HG03571 (cell line): ENCODE measurements at regions not wholly inside any gene's neighbourhood (a gene's known extent, or its start where the extent isn't known, plus 50 kb on each side); places are given as distances from the start of the nearest gene placed in this dataset.

ENCODE experiments used
- ATAC-seq: cut with Tn5 transposase; IDR thresholded peaks from one replicate; pipeline ENCODE4 v1.9.1; 2021; ENCODE audit not compliant: unreplicated experiment

DNA sequence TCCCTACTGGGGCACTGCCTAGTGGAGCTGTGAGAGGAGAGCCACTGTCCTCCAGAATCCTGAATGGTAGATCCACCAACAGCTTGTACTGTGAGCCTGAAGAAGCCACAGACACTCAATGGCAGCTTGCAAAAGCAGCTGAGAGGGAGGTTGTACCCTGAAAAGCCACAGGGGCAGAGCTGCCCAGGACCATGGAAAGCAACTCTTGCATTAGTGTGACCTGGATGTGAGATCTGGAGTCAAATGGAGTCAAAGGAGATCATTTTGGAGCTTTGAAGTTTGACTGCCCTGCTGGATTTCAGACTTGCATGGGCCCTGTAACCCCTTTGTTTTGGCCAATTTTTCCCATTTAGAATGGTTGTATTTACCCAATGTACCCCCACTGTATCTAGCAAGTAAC, 871.4 kb upstream of the PRMT6 start:
- ATAC-seq = no peak

DNA sequence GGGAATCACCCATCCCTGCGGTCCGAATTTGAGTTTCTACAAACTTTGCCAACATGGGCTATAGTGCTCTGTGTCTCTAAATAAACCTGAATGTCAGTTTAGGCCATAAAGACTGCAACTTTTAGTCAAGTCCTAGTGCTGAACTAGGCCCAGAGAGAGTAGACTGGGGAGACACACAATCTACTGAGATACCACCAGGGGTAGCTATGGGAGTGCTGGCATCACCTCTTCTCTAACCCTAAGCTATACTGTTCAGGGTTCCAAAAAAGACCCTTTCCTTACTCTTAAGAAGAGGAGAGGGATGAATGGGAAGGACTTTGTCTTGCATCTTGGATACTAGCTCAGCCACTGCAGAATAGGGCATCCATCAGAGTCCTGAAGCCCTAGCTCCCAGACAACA, 866.7 kb upstream of the PRMT6 start:
- ATAC-seq = no peak

DNA sequence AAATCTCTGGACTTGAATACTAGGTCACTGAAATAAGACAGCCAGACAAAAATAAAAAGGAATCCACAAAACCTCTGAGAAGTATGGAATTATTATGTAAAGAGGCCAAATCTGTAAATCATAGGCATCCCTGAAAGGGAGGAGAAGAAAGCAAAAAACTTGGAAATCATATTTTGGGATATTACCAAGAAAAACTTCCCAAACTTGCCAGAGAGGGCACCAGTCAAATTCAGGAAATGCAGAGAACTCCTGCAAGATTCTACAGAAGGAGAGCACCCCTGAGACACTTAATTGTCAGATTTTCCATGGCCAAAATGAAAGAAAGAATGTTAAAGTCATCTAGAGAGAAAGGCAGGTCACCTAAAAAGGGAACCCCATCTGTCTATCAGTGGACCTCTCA, 862.3 kb upstream of the PRMT6 start:
- ATAC-seq = no peak

DNA sequence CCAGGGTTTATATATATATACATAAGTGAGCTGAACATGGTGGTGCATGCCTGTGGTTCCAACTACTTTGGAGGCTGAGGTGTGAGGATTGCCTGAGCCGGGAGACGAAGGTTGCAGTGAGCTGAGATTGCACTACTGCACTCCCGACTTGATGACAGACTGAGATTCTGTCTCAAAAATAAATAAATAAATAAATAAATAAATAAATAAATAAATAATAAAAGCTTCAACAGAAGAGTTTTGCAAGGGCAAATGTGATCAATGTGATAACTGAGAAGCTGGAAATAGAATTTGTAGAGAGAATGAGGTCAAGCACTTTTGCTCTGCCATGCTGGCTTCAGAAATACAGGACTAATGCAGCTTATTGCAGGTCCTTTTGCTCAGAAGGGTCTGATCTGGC, 855.8 kb upstream of the PRMT6 start:
- ATAC-seq = no peak

DNA sequence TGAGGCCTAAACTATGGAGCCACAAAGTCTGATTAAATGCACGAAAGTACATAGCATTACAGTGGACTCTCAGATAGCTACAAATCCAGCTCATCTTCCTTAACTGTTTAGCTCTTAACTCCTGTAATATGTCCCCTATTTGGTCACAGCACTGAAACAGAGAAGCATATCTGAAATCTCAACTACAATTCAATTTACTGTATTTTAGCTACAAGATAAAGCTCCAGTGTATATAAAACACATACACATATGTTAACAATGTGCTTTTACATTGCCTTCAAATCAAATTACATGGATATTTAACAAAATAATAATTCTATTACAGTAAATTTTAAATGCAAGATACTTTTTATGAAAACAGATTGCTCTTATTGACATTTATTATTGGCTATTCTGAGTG, 849.3 kb upstream of the PRMT6 start:
- ATAC-seq = no peak

DNA sequence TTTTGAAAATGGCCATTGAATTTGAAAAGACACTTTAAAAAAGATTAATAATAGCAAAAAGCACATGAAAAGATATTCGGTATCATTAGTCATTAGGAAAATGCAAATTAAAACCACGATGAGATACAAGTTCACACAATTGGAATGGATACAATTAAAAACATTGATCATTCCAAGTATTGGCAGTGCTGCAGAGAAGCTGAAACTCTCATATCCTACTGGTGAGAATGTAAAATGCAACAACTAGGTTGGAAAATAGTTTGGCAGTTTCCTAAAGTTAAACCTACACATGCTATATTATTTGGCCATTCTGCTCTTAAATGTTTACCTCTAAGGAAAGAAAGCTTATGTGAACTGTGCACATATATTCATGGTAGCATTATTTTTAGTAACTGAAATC, 838.7 kb upstream of the PRMT6 start:
- no peak for ATAC-seq

DNA sequence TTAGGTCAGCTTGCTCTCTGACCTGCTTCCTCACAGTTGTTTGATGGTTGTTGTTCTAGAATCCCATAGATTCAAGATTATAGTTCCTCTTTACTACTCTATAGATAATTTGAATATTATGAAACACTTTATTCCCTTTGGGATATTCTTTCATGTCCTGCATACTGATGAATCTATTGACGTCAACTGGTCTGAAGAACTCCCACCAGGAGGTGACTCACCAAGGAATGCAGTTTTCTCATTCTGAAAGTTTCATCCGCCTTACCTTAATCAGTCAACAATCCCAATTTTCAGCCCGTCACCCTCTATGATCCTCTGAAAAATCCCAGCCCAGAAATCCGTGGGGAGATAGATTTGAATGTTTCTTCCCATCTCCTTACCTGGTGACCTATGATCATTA, 834.1 kb upstream of the PRMT6 start:
- ATAC-seq = no peak

DNA sequence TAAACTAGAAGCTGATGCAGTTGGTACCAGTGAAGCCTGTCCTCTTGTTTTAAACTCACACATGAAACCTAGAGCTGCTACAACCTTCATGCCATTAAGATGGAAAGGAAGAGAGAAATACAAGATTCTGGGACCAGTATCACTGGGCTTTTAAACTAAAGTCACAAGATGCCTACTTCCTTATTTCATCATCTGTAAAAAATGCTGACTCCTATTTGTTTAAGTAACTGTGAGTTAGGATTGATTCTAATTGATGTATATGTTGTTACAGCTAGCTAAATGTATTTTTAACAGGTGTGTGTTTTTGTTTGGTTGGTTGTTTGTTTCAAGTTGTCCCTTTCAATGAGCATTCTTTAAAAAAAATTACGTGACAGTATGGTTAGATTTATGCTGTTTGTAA, 833.3 kb upstream of the PRMT6 start:
- no peak for ATAC-seq

DNA sequence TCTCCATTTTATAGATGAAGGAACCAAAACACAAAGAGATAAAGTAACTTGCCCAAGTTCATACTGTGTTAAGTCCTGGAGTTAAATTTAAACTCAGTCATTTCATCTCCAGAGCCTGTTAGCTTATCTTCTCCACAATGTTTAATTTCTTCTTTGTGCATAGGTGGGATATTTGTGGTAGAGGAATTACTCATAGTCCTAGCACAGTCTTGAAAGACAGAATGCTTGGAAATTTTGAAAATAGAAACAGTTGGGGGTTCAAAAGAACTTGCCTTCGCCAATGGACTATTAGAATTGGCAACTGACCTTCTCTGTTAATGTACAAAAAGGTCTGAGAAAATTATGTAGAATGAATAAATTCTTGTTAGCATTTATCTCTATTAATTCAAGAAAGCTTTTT, 832.0 kb upstream of the PRMT6 start:
- no peak for ATAC-seq

DNA sequence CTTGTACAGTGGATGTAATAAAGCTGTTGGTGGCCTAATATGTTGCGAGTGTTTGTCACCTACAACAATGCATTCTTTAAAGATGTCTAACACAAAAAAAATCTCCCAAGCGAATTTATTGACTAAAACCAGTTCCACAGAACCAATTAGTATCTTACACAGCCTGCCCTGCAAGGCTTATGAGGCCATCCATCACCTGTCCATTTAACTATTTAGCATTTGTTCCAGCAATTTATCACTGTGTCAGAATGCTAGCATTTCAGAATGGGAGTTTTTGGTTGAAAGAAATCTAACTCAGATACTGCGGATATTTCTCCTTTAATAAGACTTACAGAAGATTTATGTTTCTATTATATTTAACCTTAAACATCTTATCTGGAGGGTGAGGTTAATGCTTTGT, 831.1 kb upstream of the PRMT6 start:
- no peak for ATAC-seq

DNA sequence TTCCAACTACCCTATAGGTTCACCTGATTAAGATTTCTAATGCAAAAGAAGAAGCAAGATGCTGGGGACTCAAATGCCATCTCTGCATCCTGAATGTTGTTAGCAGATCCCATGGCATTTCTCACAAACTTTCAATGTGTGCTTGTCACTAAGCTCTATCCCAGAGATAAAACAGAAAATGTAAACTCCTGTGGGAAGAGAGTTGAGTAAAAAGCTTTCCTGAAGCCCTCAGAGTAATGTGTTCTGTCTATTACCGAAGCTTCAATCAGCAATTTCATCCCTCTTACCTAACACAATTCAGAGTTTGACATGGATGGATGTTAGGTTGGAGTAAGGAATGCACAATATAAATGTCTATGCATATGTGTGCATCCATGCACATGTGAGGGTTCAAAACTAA, 829.9 kb upstream of the PRMT6 start:
- no peak for ATAC-seq

DNA sequence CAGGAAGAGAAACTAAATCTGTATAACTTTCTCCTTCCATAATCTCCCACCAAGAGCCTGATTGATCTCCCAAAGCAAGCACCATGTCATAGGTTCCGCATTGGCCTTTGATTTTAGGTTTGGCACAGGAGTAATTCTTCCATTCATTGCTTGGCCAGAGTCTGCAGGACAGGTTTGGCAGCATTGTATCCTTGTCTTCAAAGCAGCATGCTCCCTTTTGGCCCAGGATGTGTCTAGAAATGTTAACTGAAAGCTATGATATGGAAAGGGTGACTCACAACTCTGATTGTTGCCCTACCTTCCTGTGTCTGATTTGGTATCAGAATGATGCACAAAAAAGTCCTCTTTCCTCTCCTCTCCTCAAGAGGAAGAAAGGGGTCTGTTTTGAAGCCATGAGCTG, 824.3 kb upstream of the PRMT6 start:
- ATAC-seq = no peak

DNA sequence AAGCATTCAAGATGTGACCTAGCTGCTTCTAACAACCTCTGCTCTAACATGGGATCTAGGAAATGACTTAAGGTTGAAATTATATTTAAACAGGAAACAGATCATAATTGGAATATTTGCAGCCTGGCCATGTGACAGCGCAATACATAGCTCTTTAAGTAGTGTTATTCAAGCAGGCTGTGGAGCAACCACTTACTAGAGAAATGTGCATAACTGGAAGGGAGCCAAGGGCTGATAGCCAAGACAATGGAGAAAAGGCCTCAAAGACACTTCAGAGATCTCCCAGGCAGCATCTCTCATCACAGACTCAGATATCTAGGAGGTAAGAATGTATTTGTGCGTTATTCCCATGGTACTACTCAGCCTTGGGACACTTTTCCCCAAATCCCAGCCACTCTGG, 823.0 kb upstream of the PRMT6 start:
- no peak for ATAC-seq

DNA sequence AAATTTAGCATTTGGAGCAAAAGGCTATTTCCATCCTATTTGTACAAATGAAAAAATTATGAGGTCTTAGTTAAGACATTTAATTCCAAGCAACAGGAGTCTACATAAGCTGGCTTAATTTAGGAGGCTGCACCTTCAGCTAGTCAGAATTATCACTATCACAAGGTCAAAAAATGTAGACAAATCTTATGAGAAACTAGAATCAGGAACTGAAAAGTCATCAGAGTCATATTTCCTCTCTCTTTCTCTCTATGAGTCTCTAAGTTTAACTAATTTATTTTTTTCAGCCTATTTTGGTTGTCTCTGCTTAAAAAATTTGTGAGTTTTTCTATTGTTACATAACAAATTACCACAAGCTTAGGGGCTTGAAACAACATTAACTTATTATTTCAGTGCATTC, 807.1 kb upstream of the PRMT6 start:
- no peak for ATAC-seq

DNA sequence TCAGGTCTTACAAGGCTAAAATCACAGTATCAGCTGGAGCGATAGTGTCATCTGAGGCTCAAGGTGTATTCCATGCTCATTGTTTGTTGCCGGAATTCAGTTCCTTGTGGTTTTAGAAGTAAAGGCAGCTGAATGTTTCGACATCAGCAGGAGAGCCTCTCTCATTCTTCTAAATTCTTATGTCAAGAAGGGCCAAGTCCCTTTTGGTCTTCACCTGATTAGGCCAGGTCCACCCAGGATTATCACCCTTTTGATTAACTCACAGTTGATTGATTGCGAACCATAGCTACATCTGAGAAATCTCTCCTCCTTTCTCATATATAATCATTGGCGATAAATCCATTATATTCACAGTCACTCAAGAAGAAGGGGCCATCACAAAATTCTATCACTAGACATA, 806.7 kb upstream of the PRMT6 start:
- ATAC-seq = no peak

DNA sequence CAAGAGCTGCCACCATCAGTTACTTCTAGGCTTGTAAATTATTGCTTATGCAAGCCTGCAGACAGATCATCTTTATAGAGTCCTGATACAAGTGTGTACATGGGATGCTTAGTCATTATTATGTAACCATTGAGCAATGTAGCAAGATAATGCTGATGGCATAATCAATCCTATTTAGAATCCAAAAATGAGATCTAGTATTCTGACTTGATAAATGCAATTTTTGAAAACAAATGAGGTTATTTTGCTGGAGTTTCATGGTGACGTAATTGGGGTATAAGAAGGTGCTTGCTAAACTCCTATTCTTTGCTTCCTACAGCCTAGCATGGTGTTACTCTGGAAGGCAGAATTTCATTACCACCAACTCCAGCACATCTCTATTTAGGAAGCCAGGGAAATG, 801.7 kb upstream of the PRMT6 start:
- no peak for ATAC-seq

DNA sequence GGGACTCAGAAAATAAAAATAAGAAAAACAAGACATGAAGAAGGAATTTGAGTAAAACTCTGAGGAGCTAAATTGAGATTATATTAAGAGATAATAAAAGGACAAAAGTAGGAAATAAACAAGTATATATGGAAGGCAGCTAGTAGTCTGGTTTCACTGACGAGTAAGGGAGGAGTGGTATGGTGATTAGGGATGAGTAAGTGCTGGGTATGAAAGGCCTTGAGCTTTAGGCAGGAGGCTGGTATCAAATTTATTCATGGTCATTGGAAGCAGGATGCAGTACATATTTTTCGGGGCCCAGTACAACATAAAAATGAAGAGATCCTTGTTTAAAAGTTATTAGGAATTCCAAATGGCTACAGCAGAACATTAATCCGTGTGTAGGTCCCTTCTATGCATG, 789.7 kb upstream of the PRMT6 start:
- ATAC-seq = no peak

DNA sequence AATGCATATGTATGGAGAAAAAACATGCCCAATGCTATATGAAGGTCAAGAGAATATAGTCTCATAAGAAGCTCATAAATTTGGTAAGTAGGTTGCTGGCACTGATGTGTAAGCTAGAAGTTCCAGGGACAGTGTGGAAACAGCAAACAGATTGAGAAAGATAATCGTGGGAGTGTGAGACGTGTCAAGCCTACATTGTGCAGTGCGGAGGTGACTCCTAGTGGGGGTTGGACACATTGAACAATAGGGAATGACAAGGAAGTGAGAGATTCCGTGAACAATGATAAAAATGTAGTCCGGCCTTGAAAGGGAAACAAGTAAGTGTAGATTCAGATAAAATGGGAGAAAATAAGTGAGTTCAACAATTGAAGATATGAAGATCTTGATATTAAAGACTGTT, 788.4 kb upstream of the PRMT6 start:
- ATAC-seq = no peak

DNA sequence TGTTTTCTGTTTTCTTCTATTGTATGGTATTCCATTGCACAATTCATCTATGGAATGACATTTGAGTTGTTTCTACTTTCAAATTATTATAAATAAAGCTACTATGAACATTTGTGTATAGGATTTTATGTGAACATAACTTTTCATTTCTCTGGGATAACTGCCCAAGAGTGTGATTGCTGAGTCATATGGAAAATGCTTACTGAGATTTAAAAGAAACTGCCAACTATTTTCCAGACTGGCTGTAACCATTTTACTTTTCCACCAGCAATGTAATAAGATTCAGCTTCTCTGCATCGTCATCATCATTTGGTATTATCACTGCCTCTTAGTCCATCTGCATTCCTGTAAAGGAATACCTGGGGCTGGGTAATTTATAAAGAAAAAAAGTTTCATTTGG, 779.6 kb upstream of the PRMT6 start:
- ATAC-seq = no peak

DNA sequence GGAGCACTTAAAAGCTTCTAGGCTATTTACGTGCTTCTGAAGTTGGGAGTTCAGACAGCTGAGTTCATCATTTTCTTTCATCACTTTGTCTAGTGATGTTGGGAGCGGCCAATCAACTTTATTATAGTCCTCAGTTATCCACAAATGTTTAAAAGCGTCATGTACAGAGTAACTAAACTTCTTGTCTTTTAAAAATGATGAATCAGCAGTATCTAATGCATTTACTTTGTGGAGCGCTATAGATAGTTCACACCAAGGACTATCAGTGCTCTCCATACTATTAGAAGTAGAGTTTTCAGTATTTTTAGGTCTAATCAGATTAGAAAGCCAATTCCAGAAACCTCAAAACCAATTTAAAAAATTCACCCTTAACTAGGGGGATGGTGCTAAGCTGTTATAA, 778.7 kb upstream of the PRMT6 start:
- ATAC-seq = no peak

DNA sequence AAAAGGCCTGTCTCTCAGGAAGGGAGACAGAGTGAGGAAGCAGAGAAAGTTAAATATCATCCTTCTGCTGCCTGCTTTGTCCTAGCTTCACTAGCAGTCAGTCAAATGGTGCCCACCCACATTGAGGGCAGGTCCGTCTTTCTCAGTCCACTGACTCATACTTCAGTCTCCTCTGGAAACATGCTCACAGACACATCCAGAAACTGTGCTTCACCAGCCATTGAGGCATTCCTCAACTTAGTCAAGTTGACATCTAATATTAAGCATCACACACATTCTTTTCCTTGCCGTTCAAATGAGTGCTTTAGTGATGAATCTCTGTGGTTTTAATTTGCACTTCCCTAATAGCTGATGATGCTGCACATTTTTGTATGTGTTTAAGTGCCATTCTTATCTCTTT, 777.8 kb upstream of the PRMT6 start:
- ATAC-seq = no peak

DNA sequence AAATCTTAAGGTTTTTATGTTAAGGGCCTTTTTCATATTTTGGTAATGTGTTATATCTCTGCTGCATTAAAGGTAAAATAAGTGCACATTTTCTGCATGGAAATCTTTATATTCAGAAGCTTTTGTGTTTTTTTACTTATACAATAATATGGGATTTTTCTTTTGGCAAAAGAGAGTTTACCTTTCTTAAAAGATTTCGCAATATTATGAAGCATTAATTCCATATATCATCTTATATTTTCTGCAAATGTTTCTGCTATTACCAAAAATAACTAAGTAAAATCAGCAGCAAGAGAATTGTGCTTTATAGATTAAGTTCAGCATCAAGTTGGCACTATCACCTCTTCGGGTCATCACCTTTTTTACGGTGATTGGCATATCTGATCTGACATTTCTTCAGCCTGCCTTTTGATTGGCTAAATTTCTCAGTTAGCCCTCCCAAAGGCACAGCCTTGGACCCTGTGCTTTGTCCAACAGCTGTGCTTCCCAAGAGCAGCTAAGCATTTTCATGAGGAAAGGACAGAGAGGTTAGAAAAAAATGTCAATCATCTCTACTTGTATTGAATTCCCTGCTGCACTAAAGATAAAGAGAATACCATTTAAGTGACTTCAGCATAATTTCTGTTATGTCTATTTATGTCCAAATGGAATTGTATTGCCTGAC, 767.1 kb upstream of the PRMT6 start:
- no peak for ATAC-seq

DNA sequence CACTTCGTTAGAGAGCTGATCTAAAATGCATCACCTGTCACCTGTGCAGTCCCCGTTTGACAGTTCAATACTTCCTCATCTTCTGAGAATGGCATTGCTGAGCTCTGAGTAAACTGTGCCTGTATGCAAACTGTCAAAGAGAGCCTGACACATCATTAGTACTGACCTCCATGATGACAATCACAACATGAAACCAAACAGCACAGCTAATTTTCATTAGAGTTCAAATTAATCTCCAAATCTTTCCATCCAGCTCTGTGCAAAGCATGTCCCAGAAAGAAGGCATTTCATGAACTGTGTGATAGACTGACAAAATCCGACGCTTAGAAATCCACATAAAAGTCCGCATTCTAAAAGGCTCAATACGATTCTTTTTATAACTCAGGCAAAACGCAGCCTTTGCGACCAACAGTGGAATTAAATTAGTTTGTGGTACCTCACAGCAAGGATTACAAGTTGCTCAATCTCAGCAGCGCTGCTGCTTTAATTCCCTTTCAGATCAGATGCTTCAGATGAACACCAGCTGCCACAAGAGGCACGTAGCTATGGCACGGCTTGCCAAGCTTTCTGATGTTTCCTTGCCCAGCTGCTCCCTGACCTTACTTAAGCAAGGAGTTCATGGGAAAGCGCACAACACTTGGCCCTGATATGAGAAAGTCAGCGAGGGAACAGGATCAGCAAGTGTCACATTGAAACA, 765.5 kb upstream of the PRMT6 start:
- ATAC-seq = no peak
